ENCODE measurements at regions not wholly inside any gene's neighbourhood (a gene's known extent, or its start where the extent isn't known, plus 50 kb on each side); places are given as distances from the start of the nearest gene placed in this dataset.
A peak's percentile ranks its signal among the peaks of the same experiment; 100 is the strongest.

DNA sequence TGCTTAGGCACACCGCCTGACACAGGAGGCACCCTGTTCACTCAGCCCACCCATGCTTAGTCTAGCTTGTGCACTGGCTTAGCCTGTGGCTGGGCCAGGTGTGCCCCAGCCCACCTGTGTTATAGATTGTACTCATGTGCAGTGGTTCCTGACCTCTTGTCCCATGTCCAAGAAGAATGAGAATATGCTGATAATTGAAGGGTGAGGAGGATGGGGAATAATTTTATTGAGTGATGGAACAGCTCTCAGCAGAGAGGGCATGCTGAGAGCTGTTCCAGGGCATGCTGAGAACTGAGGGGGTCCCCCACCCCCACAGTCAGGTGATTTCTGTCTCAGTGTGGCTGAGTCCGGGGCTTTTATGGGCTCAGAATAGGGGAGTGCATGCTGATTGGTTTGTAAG is 395.9 kb downstream of the FUT8 start:
- TF ChIP-seq, protein P1, sequence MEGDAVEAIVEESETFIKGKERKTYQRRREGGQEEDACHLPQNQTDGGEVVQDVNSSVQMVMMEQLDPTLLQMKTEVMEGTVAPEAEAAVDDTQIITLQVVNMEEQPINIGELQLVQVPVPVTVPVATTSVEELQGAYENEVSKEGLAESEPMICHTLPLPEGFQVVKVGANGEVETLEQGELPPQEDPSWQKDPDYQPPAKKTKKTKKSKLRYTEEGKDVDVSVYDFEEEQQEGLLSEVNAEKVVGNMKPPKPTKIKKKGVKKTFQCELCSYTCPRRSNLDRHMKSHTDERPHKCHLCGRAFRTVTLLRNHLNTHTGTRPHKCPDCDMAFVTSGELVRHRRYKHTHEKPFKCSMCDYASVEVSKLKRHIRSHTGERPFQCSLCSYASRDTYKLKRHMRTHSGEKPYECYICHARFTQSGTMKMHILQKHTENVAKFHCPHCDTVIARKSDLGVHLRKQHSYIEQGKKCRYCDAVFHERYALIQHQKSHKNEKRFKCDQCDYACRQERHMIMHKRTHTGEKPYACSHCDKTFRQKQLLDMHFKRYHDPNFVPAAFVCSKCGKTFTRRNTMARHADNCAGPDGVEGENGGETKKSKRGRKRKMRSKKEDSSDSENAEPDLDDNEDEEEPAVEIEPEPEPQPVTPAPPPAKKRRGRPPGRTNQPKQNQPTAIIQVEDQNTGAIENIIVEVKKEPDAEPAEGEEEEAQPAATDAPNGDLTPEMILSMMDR (IDR thresholded peaks at IDR 0.05; ENCODE audit: low read length, missing control alignments) = no peak
- H3K4me3 ChIP-seq (replicated peaks; ENCODE audit: low read depth, low read length) = no peak overlapping the region
- DNase-seq (ENCODE audit: low read depth) = no peak

DNA sequence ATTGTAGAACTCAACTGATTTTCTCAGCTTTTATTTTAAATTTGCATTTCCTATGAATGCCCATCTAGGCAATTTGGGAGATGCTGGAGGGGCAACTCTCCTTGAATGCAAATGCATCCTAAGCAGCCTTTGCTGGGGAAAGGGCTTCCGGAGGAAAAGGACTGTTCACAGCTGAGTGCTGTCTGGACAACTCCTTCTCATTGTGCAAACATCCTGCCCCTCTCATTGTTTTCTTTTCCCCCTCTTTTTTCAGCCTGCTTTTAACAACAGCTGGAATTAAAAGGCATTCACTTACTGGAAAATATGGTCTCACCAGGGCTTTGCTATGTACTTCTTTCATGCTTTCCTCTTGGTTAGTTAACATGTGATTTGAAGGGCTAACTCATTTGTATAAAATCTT is 397.8 kb downstream of the FUT8 start:
- TF ChIP-seq, protein P1 (IDR thresholded peaks at IDR 0.05; ENCODE audit: low read length, missing control alignments) = no peak

GRCh38 chr14:65813760-65814384 is 401.3 kb downstream of the FUT8 start:
- no peak overlapping the region for H3K4me3 ChIP-seq (replicated peaks; ENCODE audit: low read depth, low read length)
- no peak for DNase-seq (ENCODE audit: low read depth)
- TF ChIP-seq, protein P1 (IDR thresholded peaks at IDR 0.05; ENCODE audit: low read length, missing control alignments) = no peak

More for the DNA sequence above, 397.8 kb downstream of the FUT8 start:
- DNase-seq (ENCODE audit: low read depth) = peak; percentile 40
- H3K4me3 ChIP-seq (replicated peaks; ENCODE audit: low read depth, low read length) = no peak overlapping the region

DNA sequence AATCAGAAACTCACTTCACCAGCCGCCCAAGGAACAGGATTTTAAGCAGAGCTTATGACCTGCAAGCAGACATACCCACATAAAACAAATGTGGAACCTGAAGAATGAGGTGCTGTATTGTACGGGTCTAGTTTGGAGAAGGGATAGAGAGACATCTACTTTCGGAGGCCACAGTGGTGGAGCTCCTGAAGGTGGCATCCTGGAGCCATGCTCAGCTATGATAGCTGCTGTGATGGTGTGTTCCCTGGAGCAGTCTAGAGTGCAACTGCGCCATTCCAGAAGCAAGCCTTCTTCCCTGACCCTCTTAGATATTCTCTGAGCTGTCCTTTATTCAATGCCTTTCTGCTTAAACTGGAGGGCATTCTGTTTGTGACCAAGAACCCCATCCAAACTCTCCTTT is 402.6 kb downstream of the FUT8 start:
- DNase-seq (ENCODE audit: low read depth) = no peak

GRCh38 chr14:65817011-65817410 is 404.5 kb downstream of the FUT8 start:
- TF ChIP-seq, protein P1 (IDR thresholded peaks at IDR 0.05; ENCODE audit: low read length, missing control alignments) = no peak
- H3K4me3 ChIP-seq (replicated peaks; ENCODE audit: low read depth, low read length) = no peak overlapping the region
- DNase-seq (ENCODE audit: low read depth) = peak; percentile 13

More for the DNA sequence above, 402.6 kb downstream of the FUT8 start:
- TF ChIP-seq, protein P1 (IDR thresholded peaks at IDR 0.05; ENCODE audit: low read length, missing control alignments) = no peak
- no peak overlapping the region for H3K4me3 ChIP-seq (replicated peaks; ENCODE audit: low read depth, low read length)

DNA sequence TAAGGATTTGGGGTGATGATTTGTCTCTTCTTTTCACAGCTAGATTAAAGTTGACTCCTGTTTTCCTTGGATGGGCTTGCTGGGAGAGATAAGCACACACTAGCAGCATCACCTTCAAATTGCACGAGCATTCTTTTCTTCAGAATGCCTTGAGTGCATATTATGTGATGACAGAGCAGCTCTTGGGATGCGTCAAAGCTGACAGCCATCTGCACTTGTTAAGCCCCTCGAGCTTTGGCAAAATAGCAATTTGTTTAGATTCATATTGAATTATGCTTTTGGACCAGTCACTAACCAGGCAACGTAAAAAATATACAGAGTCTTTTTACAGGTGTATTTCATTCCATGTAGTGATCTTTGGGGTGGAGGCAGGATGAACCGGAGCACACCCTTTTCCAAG is 407.0 kb downstream of the FUT8 start:
- DNase-seq (ENCODE audit: low read depth) = no peak
- no peak overlapping the region for H3K4me3 ChIP-seq (replicated peaks; ENCODE audit: low read depth, low read length)
- TF ChIP-seq, protein P1 (IDR thresholded peaks at IDR 0.05; ENCODE audit: low read length, missing control alignments) = no peak

DNA sequence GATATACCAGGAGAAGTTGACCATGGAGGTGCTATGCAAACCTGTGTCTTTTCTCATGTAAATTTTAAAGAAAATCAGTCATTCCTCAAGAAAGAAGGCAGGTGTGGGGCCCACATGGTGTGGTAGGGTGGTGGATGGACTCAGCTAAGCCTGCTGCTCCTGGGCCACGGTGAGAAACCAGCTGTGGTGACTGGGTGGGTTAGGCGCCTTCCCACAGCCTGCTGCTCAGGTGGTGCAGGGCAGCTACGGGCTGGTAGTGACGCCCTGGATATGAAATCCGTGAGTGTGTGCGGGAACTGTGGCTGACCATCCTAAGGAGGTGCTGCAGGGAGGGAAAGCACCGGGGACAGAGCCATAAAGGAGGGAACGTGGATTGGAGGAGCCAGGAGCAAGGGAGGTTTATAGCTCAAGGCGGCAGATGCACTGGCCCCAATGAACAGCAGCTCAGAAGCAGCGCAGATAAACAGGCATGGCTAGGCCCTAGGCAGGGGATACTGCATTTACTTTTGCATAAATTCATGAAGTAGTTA is 408.8 kb downstream of the FUT8 start:
- no peak overlapping the region for H3K4me3 ChIP-seq (replicated peaks; ENCODE audit: low read depth, low read length)
- no peak for DNase-seq (ENCODE audit: low read depth)

More for the DNA sequence above, 408.8 kb downstream of the FUT8 start:
- TF ChIP-seq, protein P1 (IDR thresholded peaks at IDR 0.05; ENCODE audit: low read length, missing control alignments) = no peak
